ENCODE measurements at regions not wholly inside any gene's neighbourhood (a gene's known extent, or its start where the extent isn't known, plus 50 kb on each side); places are given as distances from the start of the nearest gene placed in this dataset.

GRCh38 chr16:6200861-6201260 is 1103.3 kb upstream of the EEF2KMT start:
- Mint-ChIP-seq H3K36me3 (no peaks in the 10 kb centered on the region), H3K27me3 (no peaks in the 10 kb centered on the region), H3K4me1 (ENCODE audit: low read depth) (no peaks in the 10 kb centered on the region), H3K9me3 (ENCODE audit: low read depth) (peaks cover 15% of the 10 kb centered on the region), H3K27ac (no peak overlapping the region), H3K4me3 (no peak overlapping the region)

- Mint-ChIP-seq H3K27me3 (no peaks in the 10 kb centered on the region), H3K27ac (no peak overlapping the region)
Measured at GRCh38 chr16:6200271-6200670, 1102.7 kb upstream of the EEF2KMT start.

GRCh38 chr16:6195966-6196365 is 1098.4 kb upstream of the EEF2KMT start:
- Mint-ChIP-seq H3K4me1 (ENCODE audit: low read depth) (no peaks in the 10 kb centered on the region), H3K4me3 (no peak overlapping the region), H3K27me3 (no peaks in the 10 kb centered on the region), H3K9me3 (ENCODE audit: low read depth) (peaks cover 15% of the 10 kb centered on the region), H3K36me3 (no peaks in the 10 kb centered on the region), H3K27ac (no peak overlapping the region)

More at GRCh38 chr16:6200271-6200670, 1102.7 kb upstream of the EEF2KMT start:
- no peaks in the 10 kb centered on the region for H3K4me1 Mint-ChIP-seq (ENCODE audit: low read depth)
- H3K9me3 Mint-ChIP-seq (ENCODE audit: low read depth): peaks cover 15% of the 10 kb centered on the region
- H3K4me3 Mint-ChIP-seq: no peak overlapping the region
- H3K36me3 Mint-ChIP-seq: no peaks in the 10 kb centered on the region

- Mint-ChIP-seq H3K27me3 (no peaks in the 10 kb centered on the region), H3K27ac (no peak overlapping the region), H3K9me3 (ENCODE audit: low read depth) (peaks cover 14% of the 10 kb centered on the region), H3K4me1 (ENCODE audit: low read depth) (no peaks in the 10 kb centered on the region), H3K4me3 (no peak overlapping the region), H3K36me3 (no peaks in the 10 kb centered on the region)
Measured at GRCh38 chr16:6193718-6194117, 1096.1 kb upstream of the EEF2KMT start.

DNA sequence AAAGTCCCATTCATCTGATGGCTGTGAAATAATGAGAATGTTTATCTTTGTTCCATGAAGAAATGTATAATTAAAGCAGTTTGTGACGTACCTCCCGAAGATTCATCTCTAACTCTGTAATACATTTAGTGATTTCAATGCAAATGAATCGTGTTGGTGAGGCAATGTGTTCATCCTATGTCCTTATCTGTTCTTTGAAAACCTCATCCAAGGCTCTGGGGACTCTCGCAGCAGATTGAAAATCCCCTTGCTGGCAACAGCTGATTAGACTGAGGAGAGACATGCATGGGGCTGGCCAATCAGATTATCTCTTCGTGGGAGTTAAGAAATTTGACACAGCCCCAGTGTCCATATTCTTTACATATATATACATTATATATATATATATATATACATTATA is 1095.4 kb upstream of the EEF2KMT start:
- H3K4me3 Mint-ChIP-seq: no peak overlapping the region
- H3K36me3 Mint-ChIP-seq: no peaks in the 10 kb centered on the region
- no peak overlapping the region for H3K27ac Mint-ChIP-seq
- H3K27me3 Mint-ChIP-seq: no peaks in the 10 kb centered on the region
- peaks cover 14% of the 10 kb centered on the region for H3K9me3 Mint-ChIP-seq (ENCODE audit: low read depth)
- no peaks in the 10 kb centered on the region for H3K4me1 Mint-ChIP-seq (ENCODE audit: low read depth)

GRCh38 chr16:6192532-6192931 is 1094.9 kb upstream of the EEF2KMT start:
- H3K4me3 Mint-ChIP-seq: no peak overlapping the region
- H3K9me3 Mint-ChIP-seq (ENCODE audit: low read depth): peaks cover 14% of the 10 kb centered on the region
- no peaks in the 10 kb centered on the region for H3K4me1 Mint-ChIP-seq (ENCODE audit: low read depth)
- H3K27ac Mint-ChIP-seq: no peak overlapping the region
- H3K36me3 Mint-ChIP-seq: no peaks in the 10 kb centered on the region
- H3K27me3 Mint-ChIP-seq: no peaks in the 10 kb centered on the region

DNA sequence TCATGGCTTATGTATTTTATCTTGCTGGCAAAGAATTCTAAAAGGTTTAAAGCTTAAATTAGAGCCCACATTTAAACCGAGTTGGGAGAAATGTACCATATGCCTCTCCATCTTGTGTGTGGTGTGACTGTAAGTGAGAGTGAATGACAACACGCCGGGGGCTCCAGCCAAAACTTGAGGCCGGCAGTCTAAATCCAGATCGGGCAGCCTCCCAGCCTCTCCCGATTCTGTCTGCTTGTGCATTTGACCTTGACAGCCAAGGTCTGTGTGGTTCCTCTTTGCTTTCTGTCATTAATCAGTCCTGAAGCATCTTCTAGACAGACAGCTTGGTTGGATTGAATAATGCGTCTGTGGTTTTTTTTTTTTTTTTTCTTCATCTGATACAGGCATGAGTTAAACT is 1093.2 kb upstream of the EEF2KMT start:
- no peaks in the 10 kb centered on the region for H3K4me1 Mint-ChIP-seq (ENCODE audit: low read depth)
- H3K4me3 Mint-ChIP-seq: no peak overlapping the region
- no peaks in the 10 kb centered on the region for H3K36me3 Mint-ChIP-seq
- H3K27ac Mint-ChIP-seq: no peak overlapping the region
- H3K9me3 Mint-ChIP-seq (ENCODE audit: low read depth): peaks cover 11% of the 10 kb centered on the region
- no peaks in the 10 kb centered on the region for H3K27me3 Mint-ChIP-seq

GRCh38 chr16:6189216-6189615 is 1091.6 kb upstream of the EEF2KMT start:
- Mint-ChIP-seq H3K36me3 (no peaks in the 10 kb centered on the region), H3K9me3 (ENCODE audit: low read depth) (peaks cover 11% of the 10 kb centered on the region), H3K4me1 (ENCODE audit: low read depth) (no peaks in the 10 kb centered on the region), H3K4me3 (no peak overlapping the region), H3K27ac (no peak overlapping the region), H3K27me3 (no peaks in the 10 kb centered on the region)

DNA sequence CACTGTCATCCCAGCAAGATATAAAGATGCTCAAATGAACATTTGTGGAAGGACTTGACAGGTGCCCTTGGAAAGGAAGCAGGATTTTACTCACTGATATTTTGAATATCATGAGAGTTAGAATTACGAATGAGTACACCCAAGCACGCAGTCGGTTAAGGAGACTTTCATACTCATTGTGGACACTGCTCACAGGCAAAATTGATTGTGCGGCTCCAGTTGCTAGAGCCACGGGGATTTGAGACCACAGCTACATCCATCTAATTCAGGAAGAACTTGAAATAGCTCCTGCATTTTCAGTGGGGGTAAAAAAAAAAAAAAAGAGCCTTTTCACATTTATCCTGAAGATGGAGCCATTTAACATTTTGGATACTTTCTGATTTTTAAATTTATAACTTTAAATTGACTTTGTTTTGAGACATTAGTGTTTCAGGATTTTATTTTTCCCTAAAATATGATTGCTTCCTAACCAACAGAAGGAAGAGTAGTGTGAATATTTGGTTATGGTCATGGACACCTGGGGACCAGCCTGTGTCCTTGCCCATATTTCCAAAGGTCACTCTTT is 1080.1 kb upstream of the EEF2KMT start:
- H3K4me3 Mint-ChIP-seq: no peak overlapping the region

DNA sequence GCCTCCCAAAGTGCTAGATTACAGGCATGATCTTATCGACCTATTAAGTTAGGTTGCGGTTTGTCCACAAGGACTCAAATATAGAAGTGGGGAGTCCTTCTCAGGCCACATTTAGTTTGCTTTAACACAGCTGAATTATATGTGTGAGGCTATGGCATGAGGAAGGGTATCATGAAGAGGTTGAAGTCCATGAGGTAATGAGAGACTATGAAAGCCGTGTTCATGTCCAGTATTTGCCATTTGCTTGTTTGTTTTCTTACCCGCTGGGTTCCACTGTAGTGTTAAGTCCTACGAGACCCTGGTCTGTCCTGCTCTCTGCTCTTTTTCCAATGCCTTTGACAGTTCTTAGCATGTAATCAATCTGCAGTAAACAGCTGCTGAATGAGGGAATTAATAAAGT is 1072.4 kb upstream of the EEF2KMT start:
- Mint-ChIP-seq H3K4me3 (no peak overlapping the region), H3K36me3 (no peaks in the 10 kb centered on the region), H3K4me1 (ENCODE audit: low read depth) (no peaks in the 10 kb centered on the region), H3K27ac (no peak overlapping the region), H3K27me3 (no peaks in the 10 kb centered on the region), H3K9me3 (ENCODE audit: low read depth) (peaks cover 11% of the 10 kb centered on the region)

More for the DNA sequence above, 1080.1 kb upstream of the EEF2KMT start:
- Mint-ChIP-seq H3K9me3 (ENCODE audit: low read depth) (no peaks in the 10 kb centered on the region), H3K36me3 (no peaks in the 10 kb centered on the region), H3K4me1 (ENCODE audit: low read depth) (no peaks in the 10 kb centered on the region), H3K27ac (no peak overlapping the region), H3K27me3 (no peaks in the 10 kb centered on the region)

- Mint-ChIP-seq H3K9me3 (ENCODE audit: low read depth) (peaks cover 5% of the 10 kb centered on the region), H3K4me1 (ENCODE audit: low read depth) (no peaks in the 10 kb centered on the region), H3K36me3 (no peaks in the 10 kb centered on the region), H3K4me3 (no peak overlapping the region), H3K27ac (no peak overlapping the region), H3K27me3 (no peaks in the 10 kb centered on the region)
Measured at GRCh38 chr16:6165330-6165979, 1067.9 kb upstream of the EEF2KMT start.

DNA sequence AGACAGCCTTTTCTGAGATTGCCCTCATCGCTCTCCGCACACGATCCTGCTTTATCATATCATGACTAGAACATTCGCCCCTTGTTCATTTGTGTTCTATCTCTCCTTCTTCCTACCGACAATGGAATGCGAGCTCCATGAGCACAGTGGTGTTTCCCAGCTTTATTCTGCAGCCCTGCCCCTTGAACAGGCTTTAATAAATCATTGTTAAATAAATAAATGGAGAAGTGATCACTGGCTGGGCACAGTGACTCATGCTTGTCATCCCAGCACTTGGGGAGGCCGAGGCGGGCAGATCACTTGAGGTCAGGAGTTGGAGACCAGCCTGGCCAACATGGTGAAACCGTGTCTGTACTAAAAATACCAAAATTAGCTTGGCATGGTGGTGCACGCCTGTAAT is 1063.3 kb upstream of the EEF2KMT start:
- Mint-ChIP-seq H3K36me3 (no peaks in the 10 kb centered on the region), H3K4me1 (ENCODE audit: low read depth) (no peaks in the 10 kb centered on the region), H3K4me3 (no peak overlapping the region), H3K27me3 (no peaks in the 10 kb centered on the region), H3K27ac (no peak overlapping the region), H3K9me3 (ENCODE audit: low read depth) (no peaks in the 10 kb centered on the region)

GRCh38 chr16:6160303-6160702 is 1062.7 kb upstream of the EEF2KMT start:
- Mint-ChIP-seq H3K27me3 (no peaks in the 10 kb centered on the region), H3K9me3 (ENCODE audit: low read depth) (no peaks in the 10 kb centered on the region), H3K36me3 (no peaks in the 10 kb centered on the region), H3K4me1 (ENCODE audit: low read depth) (no peaks in the 10 kb centered on the region), H3K27ac (no peak overlapping the region), H3K4me3 (no peak overlapping the region)

GRCh38 chr16:6157806-6158205 is 1060.2 kb upstream of the EEF2KMT start:
- Mint-ChIP-seq H3K4me3 (no peak overlapping the region), H3K36me3 (no peaks in the 10 kb centered on the region), H3K27ac (no peak overlapping the region), H3K9me3 (ENCODE audit: low read depth) (no peaks in the 10 kb centered on the region), H3K27me3 (no peaks in the 10 kb centered on the region), H3K4me1 (ENCODE audit: low read depth) (no peaks in the 10 kb centered on the region)

DNA sequence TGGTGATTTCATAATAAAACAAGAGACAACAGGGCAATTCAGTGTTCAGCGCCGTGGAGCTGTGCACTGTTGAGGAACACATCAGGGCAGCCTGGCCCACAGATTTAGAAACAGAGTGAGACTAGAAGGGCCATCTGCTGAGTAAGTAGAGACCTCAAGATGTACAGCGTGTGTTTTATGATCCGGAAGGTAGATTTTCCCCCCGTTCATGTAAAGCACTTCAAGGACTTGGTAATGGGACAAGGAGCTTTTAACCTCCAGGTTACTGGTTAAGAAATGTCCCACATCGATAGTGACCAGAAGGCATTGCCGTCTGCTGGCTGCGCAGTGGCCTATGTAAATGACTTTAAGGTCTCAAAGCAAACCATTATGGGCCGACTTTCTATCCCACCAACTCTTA is 1057.7 kb upstream of the EEF2KMT start:
- Mint-ChIP-seq H3K9me3 (ENCODE audit: low read depth) (peaks cover 3% of the 10 kb centered on the region), H3K4me1 (ENCODE audit: low read depth) (no peaks in the 10 kb centered on the region), H3K4me3 (no peak overlapping the region), H3K27me3 (no peaks in the 10 kb centered on the region), H3K27ac (no peak overlapping the region), H3K36me3 (no peaks in the 10 kb centered on the region)

DNA sequence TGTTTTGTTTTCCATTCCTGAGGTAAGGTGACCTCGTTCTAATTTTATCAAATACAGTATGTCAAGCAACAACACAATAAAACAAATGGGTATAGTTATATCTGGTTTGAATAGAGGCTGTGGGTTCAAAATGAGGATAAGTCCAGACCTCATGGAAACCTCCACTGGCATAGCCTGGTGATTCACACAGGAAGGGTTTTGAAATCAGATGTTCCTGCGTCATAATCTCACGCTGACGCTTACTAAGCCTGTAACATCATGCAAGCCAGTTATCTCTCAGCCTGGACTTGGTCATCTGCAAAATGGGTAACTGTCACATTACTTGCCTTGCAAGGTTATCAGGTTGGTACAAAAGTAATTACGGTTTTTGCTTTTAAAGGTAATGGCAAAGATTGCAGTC is 1056.3 kb upstream of the EEF2KMT start:
- H3K27ac Mint-ChIP-seq: no peak overlapping the region
- H3K36me3 Mint-ChIP-seq: no peaks in the 10 kb centered on the region
- no peak overlapping the region for H3K4me3 Mint-ChIP-seq

More for the DNA sequence above, 1056.3 kb upstream of the EEF2KMT start:
- Mint-ChIP-seq H3K9me3 (ENCODE audit: low read depth) (peaks cover 7% of the 10 kb centered on the region), H3K4me1 (ENCODE audit: low read depth) (no peaks in the 10 kb centered on the region), H3K27me3 (no peaks in the 10 kb centered on the region)
